PC-3 (cell line): ENCODE measurements at regions not wholly inside any gene's neighbourhood (a gene's known extent, or its start where the extent isn't known, plus 50 kb on each side); places are given as distances from the start of the nearest gene placed in this dataset.

Experiments used
- ATAC-seq: fragments of 200-7000 bp; cut with Tn5 transposase; 2 replicates; pipeline ENCODE4 v1.9.1; 2020; ENCODE audit warnings: mild to moderate bottlenecking, moderate library complexity
- BruUV-seq: library from RNA; stranded (reverse); fragments of 400-500 nt; replicated peaks from 2 replicates; lab custom pipeline; 2021; lab: Mats Ljungman, UMichigan
- CTCF ChIA-PET: fragments of 300-600 bp; sonication (Branson Sonifier 250); formaldehyde crosslinking; loops from one replicate; lab custom pipeline; 2022; ENCODE audit warnings: antibody characterized with exemption; lab: Charles Lee
- POLR2A ChIA-PET: fragments of 300-600 bp; sonication (Branson Sonifier 250); formaldehyde crosslinking; loops from one replicate; lab custom pipeline; 2022; ENCODE audit warnings: antibody characterized with exemption; ENCODE audit not compliant: unreplicated experiment; lab: Charles Lee
- DNase-seq: peaks from one replicate; pipeline ENCODE4 v3.0.0-alpha.2; 2015
- H2AFZ ChIP-seq: fragments of 300-600 bp; sonication (generic); 2 replicates; pipeline ENCODE4 v1.6.0; 2016; ENCODE audit warnings: antibody characterized with exemption, low read length
- H3F3A ChIP-seq: fragments of 300-600 bp; sonication (generic); one replicate; pipeline ENCODE4 v1.6.0; 2017; ENCODE audit warnings: antibody characterized with exemption, low read length, control low read depth, mild to moderate bottlenecking; ENCODE audit not compliant: unreplicated experiment
- H3K27ac ChIP-seq: fragments of 300-600 bp; sonication (generic); 2 replicates; pipeline ENCODE4 v1.5.1; 2016; ENCODE audit warnings: mild to moderate bottlenecking, low read length
- H3K27me3 ChIP-seq: fragments of 300-600 bp; sonication (generic); 2 replicates; pipeline ENCODE4 v1.6.1; 2016; ENCODE audit warnings: low read length, mixed read lengths
- H3K36me3 ChIP-seq: fragments of 300-600 bp; sonication (generic); 2 replicates; pipeline ENCODE4 v1.6.1; 2016; ENCODE audit warnings: low read depth, mixed run types, low read length, mixed read lengths
- H3K4me1 ChIP-seq: fragments of 300-600 bp; sonication (generic); 2 replicates; pipeline ENCODE4 v1.5.1; 2016; ENCODE audit warnings: low read length; ENCODE audit not compliant: insufficient read depth
- H3K4me2 ChIP-seq: fragments of 300-600 bp; sonication (generic); 2 replicates; pipeline ENCODE4 v1.6.0; 2016; ENCODE audit warnings: low read length
- H3K4me3 ChIP-seq: fragments of 300-600 bp; sonication (generic); 2 replicates; pipeline ENCODE4 v1.5.1; 2016; ENCODE audit warnings: mild to moderate bottlenecking, low read length, mixed read lengths
- H3K79me2 ChIP-seq: fragments of 300-600 bp; sonication (generic); 2 replicates; pipeline ENCODE4 v1.6.1; 2017; ENCODE audit warnings: low read length, mixed read lengths
- H3K9ac ChIP-seq: fragments of 300-600 bp; sonication (generic); 2 replicates; pipeline ENCODE4 v1.6.0; 2016; ENCODE audit warnings: mild to moderate bottlenecking, low read length
- H3K9me2 ChIP-seq: fragments of 300-600 bp; sonication (generic); replicated peaks from 2 replicates; pipeline ENCODE4 v1.6.1; 2016; ENCODE audit warnings: mixed run types, low read length, mixed read lengths
- H3K9me3 ChIP-seq: fragments of 300-600 bp; sonication (generic); 2 replicates; pipeline ENCODE4 v1.6.1; 2016; ENCODE audit warnings: low read length, mixed read lengths
- H4K20me1 ChIP-seq: fragments of 300-600 bp; sonication (generic); 2 replicates; pipeline ENCODE4 v1.6.1; 2016; ENCODE audit warnings: low read length, mixed read lengths
- CTCF ChIP-seq: fragments of 300-600 bp; sonication (generic); conservative IDR thresholded peaks from 2 replicates; pipeline ENCODE4 v1.5.1; 2017; ENCODE audit warnings: antibody characterized with exemption, low read depth, mild to moderate bottlenecking, low read length
- EZH2 ChIP-seq: fragments of 300-600 bp; sonication (generic); IDR thresholded peaks from one replicate; pipeline ENCODE4 v1.6.1; 2017; ENCODE audit warnings: antibody characterized with exemption, mild to moderate bottlenecking, low read length; ENCODE audit not compliant: unreplicated experiment
- EZH2phosphoT487 ChIP-seq: fragments of 300-600 bp; sonication (generic); IDR thresholded peaks from 2 replicates; pipeline ENCODE4 v1.6.1; 2018; ENCODE audit warnings: mild to moderate bottlenecking, antibody characterized with exemption, low read length, borderline replicate concordance
- intact Hi-C: fragments of 100-400 bp; cut with micrococcal nuclease; formaldehyde crosslinking; loops from 2 replicates; pipeline ENCODE4 v1.9.0; 2023

DNA sequence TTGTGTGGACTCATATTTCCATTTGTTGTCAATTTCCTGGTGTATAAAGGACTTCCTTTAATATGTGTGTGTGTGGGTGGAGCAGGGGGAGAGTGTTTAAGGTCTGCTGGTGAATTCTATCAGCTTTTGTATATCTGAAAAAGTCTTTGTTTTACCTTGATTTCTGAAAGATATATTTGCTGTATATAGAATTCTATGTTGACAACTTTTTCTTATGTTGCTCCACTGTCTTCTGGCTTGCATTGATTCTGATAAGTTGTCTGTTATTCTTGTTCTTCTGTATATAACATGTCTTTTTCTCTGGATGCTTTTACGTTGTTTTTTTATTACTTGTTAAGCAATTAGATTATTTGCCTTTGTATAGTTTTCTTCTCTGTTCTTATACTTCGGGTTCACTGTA, 90.0 kb upstream of the CEP162 start:
- ATAC-seq (no peak), DNase-seq (no peak)
- H3K9me2 ChIP-seq: no peaks in the 10 kb centered on the region
- no peaks in the 10 kb centered on the region for H4K20me1 ChIP-seq
- TF ChIP-seq EZH2phosphoT487 (no peak), CTCF (no peak), EZH2 (no peak)
- intact Hi-C loops: no loop called here
- H3K27me3 ChIP-seq: peaks cover 42% of the 10 kb centered on the region
- H3F3A ChIP-seq: no peaks in the 10 kb centered on the region
- ChIA-PET POLR2A (no interaction called here), CTCF (no interaction called here)
- no peaks in the 10 kb centered on the region for H3K79me2 ChIP-seq
- no peak overlapping the region for H3K4me2 ChIP-seq
- no peaks in the 10 kb centered on the region for H3K9me3 ChIP-seq
- no peak overlapping the region for H3K9ac ChIP-seq
- H3K36me3 ChIP-seq: no peaks in the 10 kb centered on the region
- no TSS peak for BruUV-seq
- no peak overlapping the region for H3K27ac ChIP-seq
- no peaks in the 10 kb centered on the region for H3K4me1 ChIP-seq
- no peak overlapping the region for H3K4me3 ChIP-seq
- no peak overlapping the region for H2AFZ ChIP-seq

DNA sequence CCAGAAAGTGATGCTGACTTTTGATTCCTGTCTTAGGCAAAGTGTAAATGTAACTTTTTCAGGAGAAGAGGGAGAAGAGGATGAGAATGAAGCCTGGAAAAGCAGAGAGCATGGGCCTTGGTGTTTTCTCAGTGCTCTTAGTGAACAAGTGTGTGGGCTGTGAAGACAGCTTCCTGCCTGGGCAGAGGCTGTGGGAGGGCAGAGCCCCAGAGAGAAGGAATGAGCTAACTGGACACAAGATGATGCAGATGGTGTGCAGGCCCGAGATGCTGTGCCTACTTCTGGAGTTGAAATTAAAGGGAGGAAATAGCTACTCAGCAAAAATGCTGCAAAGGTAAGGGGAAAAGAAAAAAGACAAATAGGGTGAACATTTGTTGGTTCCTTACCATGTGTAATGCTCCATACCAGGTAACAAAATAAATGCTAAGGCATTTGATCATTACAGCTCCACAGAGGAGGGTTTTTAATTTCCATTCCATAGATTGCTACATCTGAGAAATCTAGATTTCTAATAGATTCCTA, 87.0 kb upstream of the CEP162 start:
- POLR2A ChIA-PET: no interaction called here
- intact Hi-C loops: no loop called here

More for the DNA sequence above, 87.0 kb upstream of the CEP162 start:
- no TSS peak for BruUV-seq
- CTCF ChIA-PET: no interaction called here
- Histone ChIP-seq H3K4me3 (no peak overlapping the region), H3F3A (no peaks in the 10 kb centered on the region), H3K79me2 (no peaks in the 10 kb centered on the region), H3K9ac (no peak overlapping the region), H3K9me3 (no peaks in the 10 kb centered on the region), H3K27me3 (peaks cover 62% of the 10 kb centered on the region), H3K27ac (no peak overlapping the region), H3K36me3 (no peaks in the 10 kb centered on the region), H2AFZ (no peak overlapping the region), H4K20me1 (no peaks in the 10 kb centered on the region), H3K4me2 (no peak overlapping the region), H3K9me2 (no peaks in the 10 kb centered on the region), H3K4me1 (no peaks in the 10 kb centered on the region)
- TF ChIP-seq CTCF (no peak), EZH2 (no peak), EZH2phosphoT487 (no peak)
- no peak for ATAC-seq
- DNase-seq: no peak
